ENCODE measurements at regions not wholly inside any gene's neighbourhood (a gene's known extent, or its start where the extent isn't known, plus 50 kb on each side); places are given as distances from the start of the nearest gene placed in this dataset.
"Not testable (repeated sequence)": the region's sequence is repeated elsewhere in the genome, so short reads cannot be mapped to it uniquely, and the experiment has no call there.

DNA sequence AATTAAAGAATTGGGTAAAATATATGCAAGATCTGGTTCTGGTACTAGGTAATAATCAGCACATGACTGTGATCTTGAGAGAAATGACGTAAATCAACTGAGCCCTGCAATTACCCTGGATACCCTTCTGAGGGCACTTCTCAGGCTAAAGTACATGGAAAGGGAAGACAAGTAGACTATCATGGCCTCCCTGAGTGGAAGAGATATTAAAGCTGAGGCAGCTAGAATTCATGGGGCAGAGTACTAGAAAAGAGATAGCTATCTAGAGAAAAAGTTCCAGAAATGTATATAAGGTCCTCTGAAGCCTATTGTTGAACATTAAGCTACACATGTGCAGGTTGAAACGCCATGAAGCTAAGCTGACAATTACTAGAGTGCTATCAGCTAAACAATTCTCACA, 249.6 kb downstream of the NKX6-1 start:
- ATAC-seq = no peak
- intact Hi-C loops (cut with micrococcal nuclease; ENCODE audit: unreplicated experiment) (no loop called here), in situ Hi-C loops (cut with HindIII; ENCODE audit: low pct_unique_long_range_greater_than_20kb, low sequenced_read_pairs) (no loop called here)
- CTCF ChIA-PET = no interaction called here
- no peak overlapping the region for H3K27ac ChIP-seq (ENCODE audit: low read length)
- TF ChIP-seq POLR2AphosphoS5 (IDR thresholded peaks at IDR 0.05; ENCODE audit: low read depth, low read length) = no peak
- no peak for TF ChIP-seq SIN3A (IDR thresholded peaks at IDR 0.05; ENCODE audit: borderline replicate concordance, insufficient read depth, low read depth, low read length)
- no peak for TF ChIP-seq TCF7L2 (IDR thresholded peaks at IDR 0.05; ENCODE audit: low read depth, low read length)
- TF ChIP-seq, protein P1, sequence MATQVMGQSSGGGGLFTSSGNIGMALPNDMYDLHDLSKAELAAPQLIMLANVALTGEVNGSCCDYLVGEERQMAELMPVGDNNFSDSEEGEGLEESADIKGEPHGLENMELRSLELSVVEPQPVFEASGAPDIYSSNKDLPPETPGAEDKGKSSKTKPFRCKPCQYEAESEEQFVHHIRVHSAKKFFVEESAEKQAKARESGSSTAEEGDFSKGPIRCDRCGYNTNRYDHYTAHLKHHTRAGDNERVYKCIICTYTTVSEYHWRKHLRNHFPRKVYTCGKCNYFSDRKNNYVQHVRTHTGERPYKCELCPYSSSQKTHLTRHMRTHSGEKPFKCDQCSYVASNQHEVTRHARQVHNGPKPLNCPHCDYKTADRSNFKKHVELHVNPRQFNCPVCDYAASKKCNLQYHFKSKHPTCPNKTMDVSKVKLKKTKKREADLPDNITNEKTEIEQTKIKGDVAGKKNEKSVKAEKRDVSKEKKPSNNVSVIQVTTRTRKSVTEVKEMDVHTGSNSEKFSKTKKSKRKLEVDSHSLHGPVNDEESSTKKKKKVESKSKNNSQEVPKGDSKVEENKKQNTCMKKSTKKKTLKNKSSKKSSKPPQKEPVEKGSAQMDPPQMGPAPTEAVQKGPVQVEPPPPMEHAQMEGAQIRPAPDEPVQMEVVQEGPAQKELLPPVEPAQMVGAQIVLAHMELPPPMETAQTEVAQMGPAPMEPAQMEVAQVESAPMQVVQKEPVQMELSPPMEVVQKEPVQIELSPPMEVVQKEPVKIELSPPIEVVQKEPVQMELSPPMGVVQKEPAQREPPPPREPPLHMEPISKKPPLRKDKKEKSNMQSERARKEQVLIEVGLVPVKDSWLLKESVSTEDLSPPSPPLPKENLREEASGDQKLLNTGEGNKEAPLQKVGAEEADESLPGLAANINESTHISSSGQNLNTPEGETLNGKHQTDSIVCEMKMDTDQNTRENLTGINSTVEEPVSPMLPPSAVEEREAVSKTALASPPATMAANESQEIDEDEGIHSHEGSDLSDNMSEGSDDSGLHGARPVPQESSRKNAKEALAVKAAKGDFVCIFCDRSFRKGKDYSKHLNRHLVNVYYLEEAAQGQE (IDR thresholded peaks at IDR 0.05; ENCODE audit: insufficient read depth in 1 of 2, low read depth in 2 of 2, low read length in 1 of 2) = no peak
- TF ChIP-seq, protein P2, sequence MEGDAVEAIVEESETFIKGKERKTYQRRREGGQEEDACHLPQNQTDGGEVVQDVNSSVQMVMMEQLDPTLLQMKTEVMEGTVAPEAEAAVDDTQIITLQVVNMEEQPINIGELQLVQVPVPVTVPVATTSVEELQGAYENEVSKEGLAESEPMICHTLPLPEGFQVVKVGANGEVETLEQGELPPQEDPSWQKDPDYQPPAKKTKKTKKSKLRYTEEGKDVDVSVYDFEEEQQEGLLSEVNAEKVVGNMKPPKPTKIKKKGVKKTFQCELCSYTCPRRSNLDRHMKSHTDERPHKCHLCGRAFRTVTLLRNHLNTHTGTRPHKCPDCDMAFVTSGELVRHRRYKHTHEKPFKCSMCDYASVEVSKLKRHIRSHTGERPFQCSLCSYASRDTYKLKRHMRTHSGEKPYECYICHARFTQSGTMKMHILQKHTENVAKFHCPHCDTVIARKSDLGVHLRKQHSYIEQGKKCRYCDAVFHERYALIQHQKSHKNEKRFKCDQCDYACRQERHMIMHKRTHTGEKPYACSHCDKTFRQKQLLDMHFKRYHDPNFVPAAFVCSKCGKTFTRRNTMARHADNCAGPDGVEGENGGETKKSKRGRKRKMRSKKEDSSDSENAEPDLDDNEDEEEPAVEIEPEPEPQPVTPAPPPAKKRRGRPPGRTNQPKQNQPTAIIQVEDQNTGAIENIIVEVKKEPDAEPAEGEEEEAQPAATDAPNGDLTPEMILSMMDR (IDR thresholded peaks at IDR 0.05) = no peak
- no peaks in the 10 kb centered on the region for H3K27me3 ChIP-seq (ENCODE audit: control insufficient read depth, insufficient read depth, low read length)
- H3K9me3 ChIP-seq (ENCODE audit: control insufficient read depth, insufficient read depth, low read depth, low read length) = no peaks in the 10 kb centered on the region
- H3K36me3 ChIP-seq (ENCODE audit: control insufficient read depth, insufficient read depth, low read length) = no peaks in the 10 kb centered on the region
- POLR2A ChIA-PET = no interaction called here
- DNase-seq (ENCODE audit: low read depth, low spot score) = no peak
- H3K4me3 ChIP-seq (ENCODE audit: low read depth in 2 of 2, low read length in 2 of 2) = no peak overlapping the region
- no peaks in the 10 kb centered on the region for H3K4me1 ChIP-seq (ENCODE audit: control insufficient read depth, insufficient read depth, low read length)
- BruUV-seq (replicated peaks) = no TSS peak

DNA sequence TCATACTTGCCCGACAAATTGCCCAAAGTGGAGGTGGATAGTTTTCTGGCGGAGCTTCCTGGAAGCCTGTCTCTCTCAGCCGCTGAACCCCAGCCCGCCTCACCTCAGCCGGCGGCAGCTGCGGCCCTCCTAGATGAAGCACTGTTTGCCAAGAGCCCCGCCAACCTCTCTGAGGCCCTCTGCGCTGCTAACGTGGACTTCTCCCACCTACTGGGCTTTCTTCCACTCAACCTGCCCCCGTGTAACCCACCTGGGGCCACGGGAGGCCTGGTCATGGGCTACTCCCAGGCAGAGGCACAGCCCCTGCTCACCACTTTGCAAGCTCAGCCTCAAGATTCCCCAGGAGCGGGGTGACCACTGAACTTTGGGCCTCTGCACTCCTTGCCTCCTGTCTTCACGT, 254.1 kb downstream of the NKX6-1 start:
- H3K27me3 ChIP-seq (ENCODE audit: control insufficient read depth, insufficient read depth, low read length); H3K4me1 ChIP-seq (ENCODE audit: control insufficient read depth, insufficient read depth, low read length); H3K9me3 ChIP-seq (ENCODE audit: control insufficient read depth, insufficient read depth, low read depth, low read length); H3K36me3 ChIP-seq (ENCODE audit: control insufficient read depth, insufficient read depth, low read length); CTCF ChIA-PET; BruUV-seq (replicated peaks); H3K4me3 ChIP-seq (ENCODE audit: low read depth in 2 of 2, low read length in 2 of 2); intact Hi-C loops (cut with micrococcal nuclease; ENCODE audit: unreplicated experiment); DNase-seq (ENCODE audit: low read depth, low spot score); POLR2A ChIA-PET; in situ Hi-C loops (cut with HindIII; ENCODE audit: low pct_unique_long_range_greater_than_20kb, low sequenced_read_pairs); H3K27ac ChIP-seq (ENCODE audit: low read length); ATAC-seq: not testable (repeated sequence)

DNA sequence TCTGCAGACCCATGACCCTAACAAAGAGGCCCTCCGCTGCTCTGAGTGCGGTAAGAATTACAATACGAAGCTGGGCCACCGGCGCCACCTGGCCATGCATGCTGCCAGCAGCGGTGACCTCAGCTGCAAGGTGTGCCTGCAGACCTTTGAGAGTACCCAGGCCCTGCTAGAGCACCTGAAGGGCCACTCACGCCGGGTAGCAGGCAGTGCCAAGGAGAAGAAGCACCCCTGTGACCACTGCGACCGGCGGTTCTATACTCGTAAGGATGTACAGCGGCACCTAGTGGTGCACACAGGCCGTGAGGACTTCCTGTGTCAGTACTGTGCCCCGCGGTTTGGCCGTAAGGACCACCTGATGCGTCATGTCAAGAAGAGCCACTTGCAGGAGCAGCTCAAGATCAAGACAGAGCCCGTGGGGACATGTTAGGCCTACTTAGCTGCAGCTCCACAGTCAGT, 254.7 kb downstream of the NKX6-1 start:
- TF ChIP-seq, protein P2 (IDR thresholded peaks at IDR 0.05) = peak; percentile 22; the same call in 1 of the 2 replicates
- CTCF ChIA-PET; H3K27me3 ChIP-seq (ENCODE audit: control insufficient read depth, insufficient read depth, low read length); BruUV-seq (replicated peaks); H3K36me3 ChIP-seq (ENCODE audit: control insufficient read depth, insufficient read depth, low read length); DNase-seq (ENCODE audit: low read depth, low spot score); ATAC-seq; H3K27ac ChIP-seq (ENCODE audit: low read length); in situ Hi-C loops (cut with HindIII; ENCODE audit: low pct_unique_long_range_greater_than_20kb, low sequenced_read_pairs); H3K9me3 ChIP-seq (ENCODE audit: control insufficient read depth, insufficient read depth, low read depth, low read length); H3K4me3 ChIP-seq (ENCODE audit: low read depth in 2 of 2, low read length in 2 of 2); H3K4me1 ChIP-seq (ENCODE audit: control insufficient read depth, insufficient read depth, low read length); intact Hi-C loops (cut with micrococcal nuclease; ENCODE audit: unreplicated experiment); POLR2A ChIA-PET: not testable (repeated sequence)
